Lower leg skin (tissue), 4 donors: ENCODE measurements at regions not wholly inside any gene's neighbourhood (a gene's known extent, or its start where the extent isn't known, plus 50 kb on each side); places are given as distances from the start of the nearest gene placed in this dataset.

ENCODE experiments used
- DNase-seq, 2 donors: peaks; one replicate each; pipeline ENCODE4 v3.0.0-alpha.2; 2019; ENCODE audit warnings: low spot score in 2 of 2
- H3K4me3 ChIP-seq: fragments of 200-600 bp; sonication (generic); 2 replicates; pipeline ENCODE4 v1.5.1; 2017; ENCODE audit warnings: mild to moderate bottlenecking, low read depth; ENCODE audit not compliant: poor library complexity, severe bottlenecking
- POLR2A ChIP-seq, 2 donors: fragments of 450-650 bp; IDR thresholded peaks; one replicate each; pipeline ENCODE4 v1.6.1; 2016 to 2017; ENCODE audit warnings: antibody characterized with exemption in 2 of 2, mild to moderate bottlenecking in 1 of 2, moderate library complexity in 1 of 2
- WGBS, 2 donors: methylation state at CpG; one replicate each; pipeline ENCODE4 v1.1.5; 2018; 5-methylcytosine and 5-hydroxymethylcytosine counted together
- intact Hi-C: fragments of 100-400 bp; cut with DNase I; formaldehyde crosslinking; loops from one replicate; pipeline ENCODE4 v1.15.0; 2023; ENCODE audit warnings: low total_unique reads
- TF ChIP-seq, protein P1 (sequence below), 3 donors: fragments of 450-650 bp; IDR thresholded peaks; one replicate each; pipeline ENCODE4 v1.5.1; 2016; ENCODE audit warnings: antibody characterized with exemption in 3 of 3, mild to moderate bottlenecking in 3 of 3, moderate library complexity in 2 of 3

DNA sequence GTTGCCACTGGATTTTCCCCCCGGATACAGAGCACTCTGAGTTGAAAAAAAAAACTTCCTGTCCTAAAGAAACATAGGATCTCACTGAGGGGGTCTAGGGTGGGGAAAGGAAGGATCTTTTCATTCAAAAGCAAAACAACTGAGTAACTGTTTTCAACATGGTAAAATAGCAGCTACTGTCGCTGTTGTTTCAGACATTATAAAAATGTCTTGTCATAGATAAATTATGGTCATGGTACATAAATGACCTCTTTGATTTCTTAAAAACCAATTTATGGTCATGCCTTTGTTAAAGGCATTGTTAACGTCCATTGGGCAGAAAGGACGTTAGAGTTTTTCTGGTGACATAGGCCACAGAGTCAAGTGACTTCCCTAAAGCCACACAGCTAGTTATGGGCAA lies 180.4 kb upstream of the DTNBP1 start:
- no peak for TF ChIP-seq POLR2A (IDR thresholded peaks at IDR 0.05)
- TF ChIP-seq, protein P1, sequence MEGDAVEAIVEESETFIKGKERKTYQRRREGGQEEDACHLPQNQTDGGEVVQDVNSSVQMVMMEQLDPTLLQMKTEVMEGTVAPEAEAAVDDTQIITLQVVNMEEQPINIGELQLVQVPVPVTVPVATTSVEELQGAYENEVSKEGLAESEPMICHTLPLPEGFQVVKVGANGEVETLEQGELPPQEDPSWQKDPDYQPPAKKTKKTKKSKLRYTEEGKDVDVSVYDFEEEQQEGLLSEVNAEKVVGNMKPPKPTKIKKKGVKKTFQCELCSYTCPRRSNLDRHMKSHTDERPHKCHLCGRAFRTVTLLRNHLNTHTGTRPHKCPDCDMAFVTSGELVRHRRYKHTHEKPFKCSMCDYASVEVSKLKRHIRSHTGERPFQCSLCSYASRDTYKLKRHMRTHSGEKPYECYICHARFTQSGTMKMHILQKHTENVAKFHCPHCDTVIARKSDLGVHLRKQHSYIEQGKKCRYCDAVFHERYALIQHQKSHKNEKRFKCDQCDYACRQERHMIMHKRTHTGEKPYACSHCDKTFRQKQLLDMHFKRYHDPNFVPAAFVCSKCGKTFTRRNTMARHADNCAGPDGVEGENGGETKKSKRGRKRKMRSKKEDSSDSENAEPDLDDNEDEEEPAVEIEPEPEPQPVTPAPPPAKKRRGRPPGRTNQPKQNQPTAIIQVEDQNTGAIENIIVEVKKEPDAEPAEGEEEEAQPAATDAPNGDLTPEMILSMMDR (IDR thresholded peaks at IDR 0.05), result no peak
- DNase-seq, result no peak
- intact Hi-C loops, result no loop called here
- no peak overlapping the region for H3K4me3 ChIP-seq
- 64 to 69% methylated on average over 4 of the region's 4 CpGs for WGBS, 2 donors

- no peak for TF ChIP-seq POLR2A (IDR thresholded peaks at IDR 0.05)
- TF ChIP-seq, protein P1 (IDR thresholded peaks at IDR 0.05), result no peak
- WGBS, 2 donors, result 60 to 65% methylated on average over 3 of the region's 3 CpGs
- no peak overlapping the region for H3K4me3 ChIP-seq
- intact Hi-C loops, result no loop called here
- peak in 1 of 2 donors; percentile 87 for DNase-seq
These were observed 179.9 kb upstream of the DTNBP1 start for GRCh38 chr6:15842727-15843117.

- peak in 1 of 2 donors; percentile 43 for DNase-seq
- TF ChIP-seq, protein P1 (IDR thresholded peaks at IDR 0.05), result no peak
- no peak for TF ChIP-seq POLR2A (IDR thresholded peaks at IDR 0.05)
- intact Hi-C loops, result no loop called here
- H3K4me3 ChIP-seq, result no peak overlapping the region
- WGBS, 2 donors, result 77 to 78% methylated on average over 9 of the region's 9 CpGs
These were observed 179.3 kb upstream of the DTNBP1 start for GRCh38 chr6:15841937-15842726.

DNA sequence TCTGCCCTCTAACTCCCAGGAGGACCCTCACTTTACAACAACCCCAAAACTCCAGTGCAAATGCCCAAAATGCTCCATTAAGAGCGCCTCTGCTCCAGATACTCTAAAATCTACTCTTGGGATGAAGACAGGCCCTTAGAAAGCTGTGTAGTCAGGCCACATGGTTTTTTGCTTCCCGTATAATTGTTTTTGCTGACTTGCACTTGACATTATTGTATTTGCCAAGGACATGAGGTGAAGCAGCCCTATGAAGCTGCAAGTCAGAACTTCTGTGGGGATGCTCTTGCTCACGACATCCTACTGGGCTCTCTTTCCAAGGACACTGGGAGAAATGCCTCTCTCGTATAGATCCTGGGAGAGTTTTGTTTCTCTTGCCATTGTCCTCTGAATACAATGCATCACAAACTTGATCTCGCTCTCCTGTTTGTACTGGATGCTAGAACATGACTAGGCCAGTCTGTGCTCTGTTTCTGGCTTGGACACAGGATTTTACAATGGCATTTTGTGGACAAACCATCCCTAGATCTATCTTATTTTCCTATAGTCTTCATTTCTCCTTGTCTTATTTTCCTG lies 177.2 kb upstream of the DTNBP1 start:
- H3K4me3 ChIP-seq, result no peak overlapping the region
- intact Hi-C loops, result no loop called here
- no peak for DNase-seq
- 87 to 90% methylated on average over 5 of the region's 5 CpGs for WGBS, 2 donors
- TF ChIP-seq, protein P1 (IDR thresholded peaks at IDR 0.05), result no peak
- no peak for TF ChIP-seq POLR2A (IDR thresholded peaks at IDR 0.05)

DNA sequence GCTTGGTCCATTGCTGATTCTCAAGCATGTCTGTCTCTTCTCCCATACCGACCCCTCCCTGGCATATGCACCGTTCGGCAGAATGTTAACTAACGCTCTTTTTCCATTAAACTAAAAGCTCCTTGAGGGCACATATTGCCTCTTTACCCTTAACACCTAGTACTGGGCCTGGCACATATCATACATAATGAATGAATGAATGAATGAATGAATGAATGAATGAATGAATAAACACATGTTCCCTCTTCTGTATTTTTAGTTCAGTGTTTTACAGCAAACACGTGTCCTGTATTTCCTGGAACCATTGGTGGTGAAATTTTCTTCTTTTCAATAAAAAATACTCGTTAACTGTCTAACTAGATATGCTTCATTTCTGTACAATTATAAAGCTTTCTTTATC lies 174.4 kb upstream of the DTNBP1 start:
- no peak for DNase-seq
- WGBS, 2 donors, result 95% methylated on average over 6 of the region's 6 CpGs
- intact Hi-C loops, result no loop called here
- TF ChIP-seq, protein P1 (IDR thresholded peaks at IDR 0.05), result no peak
- TF ChIP-seq POLR2A (IDR thresholded peaks at IDR 0.05), result no peak
- H3K4me3 ChIP-seq, result no peak overlapping the region
